ENCODE measurements at regions not wholly inside any gene's neighbourhood (a gene's known extent, or its start where the extent isn't known, plus 50 kb on each side); places are given as distances from the start of the nearest gene placed in this dataset.

DNA sequence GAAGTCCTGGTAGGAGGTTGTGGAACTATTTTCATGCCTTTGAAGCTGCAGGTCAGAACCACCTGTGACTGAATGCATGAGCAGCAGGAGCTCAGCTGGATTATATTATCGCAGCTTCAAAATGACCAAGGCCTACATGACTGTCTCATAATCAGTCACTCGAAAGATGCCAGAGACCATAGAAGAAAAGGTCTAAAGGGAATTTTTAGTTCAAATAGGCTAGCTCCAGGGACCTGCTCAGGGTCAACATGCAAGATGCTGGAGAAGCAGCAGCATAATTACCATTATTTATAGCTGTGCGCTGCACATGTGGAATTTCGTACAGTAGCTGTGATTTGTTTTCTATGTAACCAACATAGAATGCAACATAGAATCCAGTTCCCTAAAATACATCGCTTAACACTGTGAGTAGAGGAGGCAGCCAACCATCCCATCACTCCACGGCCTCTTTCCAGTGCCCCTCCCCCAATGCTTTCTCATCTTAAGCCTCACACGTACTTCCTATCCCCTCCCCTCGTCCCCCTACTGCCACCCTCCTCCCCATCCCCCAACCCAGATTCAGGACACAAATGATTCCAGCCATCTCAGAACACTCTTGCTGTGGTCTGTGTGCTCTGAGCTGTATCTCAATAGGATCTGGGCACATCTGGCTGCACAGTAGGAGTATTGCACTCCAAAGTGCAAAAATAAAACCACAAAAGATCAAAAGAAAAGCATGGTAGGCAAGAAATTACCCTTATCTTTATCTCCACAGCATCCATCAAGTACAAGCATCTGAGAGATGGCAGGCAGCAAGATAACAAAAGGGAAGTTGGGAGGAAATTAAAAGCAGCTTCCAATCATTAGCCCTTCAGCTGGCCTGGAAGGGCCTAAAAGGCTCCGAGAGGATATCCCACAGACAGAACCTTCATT lies 352.8 kb upstream of the SEMA6D start:
- no peaks in the 10 kb centered on the region for H3K4me1 ChIP-seq
- H3K27ac ChIP-seq = no peak overlapping the region
- TF ChIP-seq CTCF (IDR thresholded peaks at IDR 0.05) = no peak
- no peak for TF ChIP-seq POLR2A (IDR thresholded peaks at IDR 0.05)
- intact Hi-C loops (cut with DNase I; ENCODE audit: low total_unique reads) = no loop called here
- no peaks in the 10 kb centered on the region for H3K9me3 ChIP-seq
- DNase-seq = no peak
- H3K27me3 ChIP-seq = no peaks in the 10 kb centered on the region
- no peak overlapping the region for H3K4me3 ChIP-seq
- no peaks in the 10 kb centered on the region for H3K36me3 ChIP-seq

DNA sequence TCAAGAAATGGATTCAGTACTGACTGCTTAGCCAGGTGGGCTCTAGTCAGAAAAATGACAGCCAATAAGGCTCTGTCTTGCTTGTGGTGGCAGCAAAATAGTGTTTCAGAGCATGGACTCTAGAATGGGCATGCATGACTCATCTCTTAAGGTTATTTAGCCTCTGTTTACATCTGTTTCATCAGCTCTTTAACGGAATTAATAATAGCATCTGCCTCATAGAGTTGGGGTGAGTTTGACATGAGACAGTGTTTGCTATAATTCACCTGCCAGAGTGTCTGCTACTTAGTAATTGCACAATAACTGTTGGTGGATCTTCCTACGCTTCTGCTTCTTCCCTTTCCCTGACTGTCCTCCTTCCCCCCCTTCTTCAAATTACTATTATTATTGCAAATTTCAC lies 350.4 kb upstream of the SEMA6D start:
- no peak for TF ChIP-seq POLR2A (IDR thresholded peaks at IDR 0.05)
- TF ChIP-seq CTCF (IDR thresholded peaks at IDR 0.05) = no peak
- Histone ChIP-seq H3K4me1 (no peaks in the 10 kb centered on the region), H3K4me3 (no peak overlapping the region), H3K27ac (no peak overlapping the region), H3K36me3 (no peaks in the 10 kb centered on the region), H3K27me3 (no peaks in the 10 kb centered on the region), H3K9me3 (no peaks in the 10 kb centered on the region)
- intact Hi-C loops (cut with DNase I; ENCODE audit: low total_unique reads) = no loop called here
- no peak for DNase-seq

DNA sequence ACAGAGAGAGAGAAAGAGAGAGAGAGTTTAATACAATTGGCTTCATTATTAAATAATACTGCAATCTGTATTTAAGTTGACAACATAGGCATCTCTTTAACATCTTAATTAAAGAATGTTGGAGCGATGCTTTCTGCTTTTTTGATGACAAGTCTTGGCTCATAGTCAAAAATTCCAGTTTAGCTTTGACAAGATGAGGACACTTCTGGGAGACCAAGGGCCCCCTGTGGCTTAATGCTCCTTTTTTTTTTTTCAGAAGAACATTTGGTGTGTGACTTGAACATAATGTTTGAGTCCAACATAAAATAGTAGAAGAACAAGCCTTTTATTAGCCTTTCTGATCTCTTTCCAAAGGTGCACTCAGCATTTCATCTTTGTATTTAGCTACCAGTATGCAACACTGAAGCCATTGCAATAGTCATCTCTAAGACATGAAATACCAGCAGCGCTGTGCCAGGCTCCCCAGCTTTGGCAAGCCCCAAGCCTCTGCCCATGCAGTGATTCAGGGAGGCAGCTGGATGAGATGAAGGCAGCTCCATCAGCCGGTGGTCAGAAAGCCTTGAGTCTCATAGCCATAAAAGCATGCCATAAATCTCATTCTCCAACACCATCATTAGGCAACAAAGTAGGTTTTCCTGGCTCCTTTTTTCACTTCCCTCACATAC lies 349.4 kb upstream of the SEMA6D start:
- Histone ChIP-seq H3K4me1 (no peaks in the 10 kb centered on the region), H3K4me3 (no peak overlapping the region), H3K27ac (no peak overlapping the region), H3K9me3 (no peaks in the 10 kb centered on the region), H3K27me3 (no peaks in the 10 kb centered on the region), H3K36me3 (no peaks in the 10 kb centered on the region)
- intact Hi-C loops (cut with DNase I; ENCODE audit: low total_unique reads) = no loop called here
- DNase-seq = no peak
- no peak for TF ChIP-seq POLR2A (IDR thresholded peaks at IDR 0.05)
- TF ChIP-seq CTCF (IDR thresholded peaks at IDR 0.05) = no peak

DNA sequence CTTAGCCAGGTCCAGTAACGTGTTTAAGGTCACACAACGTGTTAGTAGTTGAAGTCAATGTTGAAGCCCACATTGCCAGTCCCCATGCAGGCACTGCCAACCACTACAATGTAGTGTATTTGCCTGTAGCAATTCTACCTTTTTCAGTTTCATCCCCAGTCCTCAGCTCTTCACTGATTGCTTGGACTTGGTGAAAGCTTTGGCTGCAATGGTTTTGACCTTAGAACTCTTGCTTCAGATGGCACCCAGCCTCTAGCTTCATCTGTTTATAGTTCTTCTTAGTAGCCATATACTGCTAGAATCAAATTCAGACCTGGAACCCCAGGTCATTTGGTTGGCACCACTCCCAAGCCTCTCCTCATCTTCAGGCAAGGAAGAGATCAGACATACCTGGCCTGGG lies 345.4 kb upstream of the SEMA6D start:
- intact Hi-C loops (cut with DNase I; ENCODE audit: low total_unique reads) = no loop called here
- Histone ChIP-seq H3K4me1 (no peaks in the 10 kb centered on the region), H3K27me3 (no peaks in the 10 kb centered on the region), H3K9me3 (no peaks in the 10 kb centered on the region), H3K27ac (no peak overlapping the region), H3K36me3 (no peaks in the 10 kb centered on the region), H3K4me3 (no peak overlapping the region)
- no peak for DNase-seq
- TF ChIP-seq POLR2A (IDR thresholded peaks at IDR 0.05) (no peak), CTCF (IDR thresholded peaks at IDR 0.05) (no peak)

DNA sequence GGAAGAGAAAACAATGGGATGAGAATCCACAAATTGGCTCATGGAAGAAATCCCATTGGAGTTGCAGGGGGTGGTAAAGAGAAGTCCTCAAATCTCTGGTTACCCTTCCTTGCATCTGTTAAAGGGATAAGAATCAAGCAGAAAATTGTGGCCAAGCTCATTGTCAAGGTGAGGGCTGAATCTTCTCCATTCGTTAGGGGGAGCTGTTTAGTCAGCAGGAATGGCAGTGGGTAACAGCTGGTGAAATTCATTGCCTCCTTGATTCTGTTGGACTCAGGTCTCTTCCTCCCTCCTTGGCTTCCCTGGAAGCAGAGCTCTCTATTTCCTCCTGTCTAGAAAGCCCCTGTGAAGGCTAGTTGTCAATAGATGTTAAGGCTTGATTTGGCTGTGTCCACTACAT lies 343.1 kb upstream of the SEMA6D start:
- no peak for DNase-seq
- TF ChIP-seq CTCF (IDR thresholded peaks at IDR 0.05) (no peak), POLR2A (IDR thresholded peaks at IDR 0.05) (no peak)
- Histone ChIP-seq H3K36me3 (no peaks in the 10 kb centered on the region), H3K4me1 (no peaks in the 10 kb centered on the region), H3K27me3 (no peaks in the 10 kb centered on the region), H3K9me3 (no peaks in the 10 kb centered on the region), H3K4me3 (no peak overlapping the region), H3K27ac (no peak overlapping the region)
- intact Hi-C loops (cut with DNase I; ENCODE audit: low total_unique reads) = no loop called here

Data from uterus (tissue), 3 donors.